ENCODE measurements at regions not wholly inside any gene's neighbourhood (a gene's known extent, or its start where the extent isn't known, plus 50 kb on each side); places are given as distances from the start of the nearest gene placed in this dataset.

DNA sequence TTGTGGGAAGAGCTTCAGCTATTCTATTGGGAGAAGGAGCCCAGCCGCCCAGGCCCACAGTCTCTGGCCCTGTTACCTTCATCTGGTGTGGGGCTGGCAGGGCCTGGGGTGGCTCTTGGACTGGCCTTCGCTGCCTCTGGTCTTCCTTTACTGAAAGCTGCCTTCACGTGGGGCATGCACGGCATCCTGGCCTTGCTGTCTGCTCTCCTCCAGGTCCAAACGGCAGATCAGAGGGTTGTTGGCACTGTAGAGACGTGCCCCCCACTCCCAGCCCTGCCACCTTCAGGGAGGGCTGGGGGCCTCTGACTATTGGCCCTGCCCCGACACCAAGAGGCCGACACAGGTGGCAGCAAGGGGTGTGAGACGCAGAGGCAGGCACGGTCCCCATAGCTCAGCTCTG is 291.3 kb upstream of the IRX1 start:
- Histone ChIP-seq H3K9me2 (ENCODE audit: insufficient read depth) (no peaks in the 10 kb centered on the region), H3K27me3 (ENCODE audit: insufficient read depth) (no peaks in the 10 kb centered on the region), H3K4me3 (no peak overlapping the region), H3K27ac (ENCODE audit: low read depth) (no peak overlapping the region), H2AFZ (no peak overlapping the region), H3K36me3 (ENCODE audit: insufficient read depth) (no peaks in the 10 kb centered on the region), H4K20me1 (replicated peaks; ENCODE audit: insufficient read depth) (no peaks in the 10 kb centered on the region), H3F3A (replicated peaks; ENCODE audit: low read depth) (no peaks in the 10 kb centered on the region), H3K4me2 (no peak overlapping the region), H3K4me1 (ENCODE audit: insufficient read depth) (peaks cover 3% of the 10 kb centered on the region; the same call in 1 of the 2 replicates), H3K79me2 (replicated peaks; ENCODE audit: insufficient read depth) (no peaks in the 10 kb centered on the region)
- Mint-ChIP-seq H3K9me3 (no peaks in the 10 kb centered on the region), H3K27ac (no peak overlapping the region), H3K4me1 (peaks cover 13% of the 10 kb centered on the region), H3K27me3 (ENCODE audit: insufficient read depth, low read depth, poor library complexity) (peaks cover 9% of the 10 kb centered on the region), H3K36me3 (ENCODE audit: low read depth) (no peaks in the 10 kb centered on the region; the same call in 2 of the 3 replicates), H3K4me3 (no peak overlapping the region)
- no peak for TF ChIP-seq POLR2AphosphoS5 (IDR thresholded peaks at IDR 0.05; ENCODE audit: low read depth)
- no peak for TF ChIP-seq JUNB (IDR thresholded peaks at IDR 0.05; ENCODE audit: unreplicated experiment)
- TF ChIP-seq STAT1 (IDR thresholded peaks at IDR 0.05; ENCODE audit: unreplicated experiment) = no peak
- no peak for TF ChIP-seq EZH2 (IDR thresholded peaks at IDR 0.05; ENCODE audit: low read depth, unreplicated experiment)
- no peak for TF ChIP-seq REST (IDR thresholded peaks at IDR 0.05; ENCODE audit: unreplicated experiment)
- TF ChIP-seq NANOG (IDR thresholded peaks at IDR 0.05; ENCODE audit: borderline replicate concordance) = no peak
- no peak for TF ChIP-seq CREB1 (CRISPR knock-in tag; IDR thresholded peaks at IDR 0.05; ENCODE audit: low read depth)
- TF ChIP-seq ZNF331 (CRISPR knock-in tag; IDR thresholded peaks at IDR 0.05; ENCODE audit: low read depth) = no peak
- TF ChIP-seq ZNF114 (CRISPR knock-in tag; IDR thresholded peaks at IDR 0.05) = no peak
- TF ChIP-seq CTCF (conservative IDR thresholded peaks at IDR 0.05; ENCODE audit: low read depth in 2 of 2) = no peak
- no peak for TF ChIP-seq EZH2phosphoT487 (IDR thresholded peaks at IDR 0.05; ENCODE audit: unreplicated experiment)
- TF ChIP-seq, protein P1, sequence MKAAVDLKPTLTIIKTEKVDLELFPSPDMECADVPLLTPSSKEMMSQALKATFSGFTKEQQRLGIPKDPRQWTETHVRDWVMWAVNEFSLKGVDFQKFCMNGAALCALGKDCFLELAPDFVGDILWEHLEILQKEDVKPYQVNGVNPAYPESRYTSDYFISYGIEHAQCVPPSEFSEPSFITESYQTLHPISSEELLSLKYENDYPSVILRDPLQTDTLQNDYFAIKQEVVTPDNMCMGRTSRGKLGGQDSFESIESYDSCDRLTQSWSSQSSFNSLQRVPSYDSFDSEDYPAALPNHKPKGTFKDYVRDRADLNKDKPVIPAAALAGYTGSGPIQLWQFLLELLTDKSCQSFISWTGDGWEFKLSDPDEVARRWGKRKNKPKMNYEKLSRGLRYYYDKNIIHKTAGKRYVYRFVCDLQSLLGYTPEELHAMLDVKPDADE (IDR thresholded peaks at IDR 0.05) = no peak
- ATAC-seq (no peak), DNase-seq (ENCODE audit: low spot score) (no peak)
